HG03521 (cell line): ENCODE measurements at regions not wholly inside any gene's neighbourhood (a gene's known extent, or its start where the extent isn't known, plus 50 kb on each side); places are given as distances from the start of the nearest gene placed in this dataset.

Experiments used
- ATAC-seq: cut with Tn5 transposase; IDR thresholded peaks from one replicate; pipeline ENCODE4 v1.9.1; 2021; ENCODE audit warnings: mild to moderate bottlenecking, moderate library complexity; ENCODE audit not compliant: unreplicated experiment

GRCh38 chr12:115338566-115339294 is 654.8 kb upstream of the TBX3 start:
- peak; percentile 66 for ATAC-seq

GRCh38 chr12:115337693-115338543 is 653.9 kb upstream of the TBX3 start:
- no peak for ATAC-seq

DNA sequence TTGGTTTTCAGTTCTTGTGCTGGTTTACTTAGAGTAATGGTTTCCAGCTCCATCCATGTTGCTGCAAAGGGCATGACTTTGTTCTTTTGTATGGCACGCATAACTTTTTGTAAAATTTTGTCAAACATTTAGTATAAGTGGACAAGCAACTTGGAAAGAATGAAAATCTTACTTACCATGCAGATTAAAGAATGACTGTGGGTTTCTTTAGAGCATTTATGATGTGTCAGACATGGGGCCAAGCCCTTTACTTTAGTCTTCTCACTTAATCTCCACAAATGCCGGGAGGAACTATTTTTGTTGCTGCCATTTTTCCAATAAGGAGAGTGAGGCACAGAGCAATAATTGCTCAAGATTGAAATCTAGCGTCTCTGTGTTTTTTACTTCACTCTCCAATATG is 652.5 kb upstream of the TBX3 start:
- no peak for ATAC-seq

- ATAC-seq = no peak
Observed at GRCh38 chr12:115335594-115335993, 651.6 kb upstream of the TBX3 start.

- no peak for ATAC-seq
Observed at GRCh38 chr12:115335048-115335447, 651.1 kb upstream of the TBX3 start.

DNA sequence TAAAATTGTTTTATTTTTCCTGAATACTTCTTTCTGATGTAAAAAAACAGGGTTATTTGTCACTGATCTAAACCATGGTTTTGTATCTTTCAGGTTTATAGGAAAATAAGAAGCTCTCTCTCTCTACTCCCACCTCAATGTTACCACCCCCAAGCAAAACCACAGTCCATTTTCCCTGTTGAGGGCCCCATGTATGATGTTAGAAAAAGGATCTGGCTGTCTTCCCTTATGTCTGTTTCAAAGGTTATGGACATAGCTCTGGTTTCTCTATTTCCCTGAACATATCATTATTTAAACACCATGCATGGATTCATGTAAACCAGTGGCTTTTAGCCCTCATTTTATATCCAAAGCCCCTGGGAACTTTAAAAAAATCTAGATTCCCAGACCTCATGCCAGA is 649.0 kb upstream of the TBX3 start:
- no peak for ATAC-seq

DNA sequence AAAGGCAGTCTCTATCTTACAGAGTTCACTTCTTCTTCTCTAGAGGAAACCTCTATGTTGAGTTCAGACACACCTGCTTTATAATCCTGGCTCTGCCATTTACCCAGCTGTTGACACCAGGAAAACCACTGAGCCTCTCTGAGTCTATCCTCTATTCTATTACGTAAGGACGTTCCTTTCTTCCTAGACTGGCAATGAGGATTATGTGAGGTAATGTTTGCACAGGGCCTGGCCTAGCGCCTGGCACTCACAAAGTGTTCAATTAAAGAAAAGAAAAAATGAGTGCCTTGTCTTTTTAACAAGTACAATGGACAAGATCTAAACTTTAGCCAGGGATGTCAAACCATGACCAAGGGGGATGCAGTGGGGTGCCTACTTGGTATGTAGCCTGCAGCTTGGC is 641.9 kb upstream of the TBX3 start:
- ATAC-seq = no peak

DNA sequence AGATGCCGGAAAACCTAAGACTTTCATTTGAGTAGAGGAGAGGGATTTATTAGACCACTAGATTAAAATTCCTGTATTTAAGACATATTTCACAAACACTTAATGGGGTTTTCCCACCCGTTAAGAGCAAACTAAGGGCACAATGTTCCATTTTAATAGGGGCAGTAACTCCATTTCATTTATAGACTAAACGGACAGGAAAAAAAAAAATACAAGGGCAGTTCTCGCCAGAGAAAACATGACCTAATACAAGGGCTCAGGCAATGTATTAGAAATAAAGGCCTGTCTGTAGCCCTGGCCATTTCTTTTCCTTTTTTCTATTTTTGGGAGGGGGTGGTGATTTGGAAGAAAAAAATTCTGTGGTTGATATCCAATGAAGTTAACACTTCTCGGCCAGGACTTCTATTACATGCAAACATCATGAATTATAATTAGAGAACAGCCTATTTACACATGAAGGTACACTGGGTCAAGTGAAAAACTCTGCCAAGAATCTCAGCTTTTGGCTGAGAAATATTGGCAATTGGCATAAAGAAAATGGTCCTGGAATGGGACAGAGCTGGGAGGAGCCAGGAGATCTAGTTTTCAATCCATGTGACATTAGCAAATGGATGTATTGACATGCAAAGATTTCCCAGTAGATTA is 641.1 kb upstream of the TBX3 start:
- ATAC-seq = no peak

- ATAC-seq = no peak
Observed at GRCh38 chr12:115323223-115323905, 639.4 kb upstream of the TBX3 start.

DNA sequence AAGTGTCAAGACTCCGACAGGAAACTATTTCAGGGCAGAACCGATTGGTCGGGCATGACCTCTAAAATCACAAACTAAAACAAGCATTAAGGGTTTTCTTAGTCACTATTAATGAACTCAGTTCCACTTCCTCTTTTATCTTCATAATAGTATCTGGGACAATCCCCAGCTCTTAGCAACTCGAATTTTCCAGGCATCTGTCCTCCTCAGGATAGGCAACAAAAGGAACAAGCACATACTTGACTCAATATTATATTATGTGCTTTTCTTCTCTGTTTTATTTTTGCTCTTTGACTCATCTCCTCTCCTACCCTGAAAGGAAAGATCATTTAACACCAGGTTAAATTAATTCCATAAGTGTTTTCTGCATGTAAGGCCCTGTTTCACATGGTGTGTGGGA is 638.3 kb upstream of the TBX3 start:
- peak; percentile 74 for ATAC-seq

DNA sequence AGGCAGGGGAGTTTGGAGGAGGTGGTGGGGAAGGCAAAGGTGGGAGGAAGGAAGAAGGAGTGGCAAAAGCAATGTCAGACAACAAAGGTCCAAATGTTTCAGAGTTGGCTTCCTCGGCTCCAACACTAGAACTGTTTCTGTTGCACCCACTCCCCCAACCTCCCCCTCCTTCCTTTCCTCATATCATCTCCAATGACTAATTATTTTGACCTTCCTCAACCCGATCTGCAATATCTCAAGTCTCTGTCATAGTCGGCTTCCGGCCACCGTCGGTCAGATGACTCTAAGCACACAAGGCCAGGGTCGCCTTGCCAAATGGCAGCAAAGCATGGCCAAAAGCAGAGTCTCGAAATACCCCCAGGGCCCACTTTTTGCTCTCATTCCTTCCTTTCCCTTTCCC is 637.0 kb upstream of the TBX3 start:
- ATAC-seq = no peak

GRCh38 chr12:115320451-115320850 is 636.5 kb upstream of the TBX3 start:
- ATAC-seq = no peak

- ATAC-seq = no peak
Observed at GRCh38 chr12:115319446-115320040, 635.6 kb upstream of the TBX3 start.

DNA sequence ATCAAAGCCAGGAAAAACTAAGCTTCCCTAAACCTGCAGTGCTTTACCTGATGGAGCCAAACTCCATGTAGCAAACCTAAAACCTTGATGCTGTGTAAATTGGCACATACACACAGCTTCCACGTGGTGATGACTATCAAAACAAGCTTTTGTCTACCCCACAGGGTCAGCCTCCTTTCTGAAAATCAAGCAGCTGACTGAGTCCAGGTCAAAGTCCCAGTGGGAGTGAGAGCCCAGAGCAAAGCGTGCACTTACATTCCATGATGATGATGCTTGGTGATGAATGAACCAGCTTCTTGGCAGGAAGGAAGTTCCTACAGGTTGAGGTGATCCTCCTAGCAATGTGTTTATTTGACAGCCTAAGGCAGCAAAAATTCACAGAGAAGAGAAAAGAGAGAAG is 630.0 kb upstream of the TBX3 start:
- no peak for ATAC-seq

DNA sequence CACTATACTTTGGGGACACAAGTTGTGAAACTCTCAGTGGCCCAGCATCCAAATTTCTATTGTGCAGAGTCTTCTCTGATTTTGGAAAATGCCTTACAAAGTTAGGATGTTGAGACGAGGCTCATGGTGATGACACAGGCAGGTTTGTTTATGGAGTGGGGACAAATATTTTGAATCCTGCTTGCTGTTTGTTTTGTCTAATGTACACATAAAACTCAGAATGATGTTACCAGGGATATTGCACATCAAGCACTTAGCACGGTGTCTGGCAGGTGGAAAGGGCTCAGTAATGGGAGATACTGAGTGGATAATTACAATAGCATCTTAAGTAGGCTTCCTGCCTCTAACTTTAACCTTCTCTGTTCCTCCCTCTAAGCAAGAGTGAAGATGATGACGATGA is 628.9 kb upstream of the TBX3 start:
- no peak for ATAC-seq

- ATAC-seq = no peak
Observed at GRCh38 chr12:115311875-115312274, 627.9 kb upstream of the TBX3 start.

DNA sequence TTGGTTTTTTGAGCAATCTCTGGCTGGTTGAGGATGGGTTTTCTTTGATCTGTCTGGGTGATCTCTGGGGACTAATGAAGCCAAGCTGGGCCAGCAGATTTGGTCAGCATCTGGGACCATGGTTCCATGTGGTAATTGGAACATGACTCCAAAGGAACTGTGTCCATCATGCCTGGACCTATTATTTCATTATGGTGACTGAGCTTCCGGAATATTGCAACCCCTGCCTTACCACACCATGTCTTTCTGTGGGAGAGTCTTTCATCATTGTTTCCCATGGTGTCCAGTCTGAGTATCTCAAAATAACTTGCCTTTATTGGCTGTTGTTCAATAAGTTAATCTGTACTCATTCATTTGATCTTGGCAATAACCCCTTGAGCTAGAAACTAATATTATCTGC is 624.9 kb upstream of the TBX3 start:
- ATAC-seq = no peak

GRCh38 chr12:115306380-115306779 is 622.4 kb upstream of the TBX3 start:
- no peak for ATAC-seq

- ATAC-seq = no peak
Observed at GRCh38 chr12:115305867-115306266, 621.9 kb upstream of the TBX3 start.

DNA sequence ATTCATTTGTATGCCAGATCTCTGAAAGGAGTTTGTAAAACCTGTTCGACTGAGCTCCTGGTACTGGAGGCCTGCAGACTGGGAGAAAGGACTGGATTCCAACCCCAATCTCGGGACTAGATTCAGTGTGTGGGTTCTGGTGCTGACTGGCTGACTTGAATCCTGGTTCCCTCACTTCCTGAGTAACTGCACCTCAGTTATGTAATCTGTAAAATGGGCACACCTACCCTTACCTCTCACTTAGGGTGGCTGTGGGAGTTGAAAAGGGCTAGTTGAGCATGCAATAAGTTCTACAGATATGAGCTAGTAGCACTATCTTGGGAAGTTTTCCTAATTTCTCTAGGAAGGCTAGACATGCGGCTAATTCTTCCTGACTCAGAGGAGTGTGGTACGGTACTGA is 621.3 kb upstream of the TBX3 start:
- ATAC-seq = no peak

GRCh38 chr12:115303723-115304309 is 619.8 kb upstream of the TBX3 start:
- no peak for ATAC-seq
